ENCODE measurements at regions not wholly inside any gene's neighbourhood (a gene's known extent, or its start where the extent isn't known, plus 50 kb on each side); places are given as distances from the start of the nearest gene placed in this dataset.

- no peak for TF ChIP-seq CTCF (IDR thresholded peaks at IDR 0.05)
- no peak for TF ChIP-seq EP300 (IDR thresholded peaks at IDR 0.05)
Measured at GRCh38 chr11:115767047-115767802, 263.0 kb upstream of the CADM1 start.
